ENCODE measurements at regions not wholly inside any gene's neighbourhood (a gene's known extent, or its start where the extent isn't known, plus 50 kb on each side); places are given as distances from the start of the nearest gene placed in this dataset.

- DNase-seq: no peak
Measured at GRCh38 chr2:235265348-235265965, 228.4 kb upstream of the AGAP1 start.

GRCh38 chr2:235267251-235267650 lies 226.6 kb upstream of the AGAP1 start:
- no peak for DNase-seq

- no peak for DNase-seq
Measured at GRCh38 chr2:235268535-235268934, 225.3 kb upstream of the AGAP1 start.

GRCh38 chr2:235270291-235270690 lies 223.6 kb upstream of the AGAP1 start:
- no peak for DNase-seq

GRCh38 chr2:235270956-235271355 lies 222.9 kb upstream of the AGAP1 start:
- DNase-seq: no peak

GRCh38 chr2:235271936-235272335 lies 221.9 kb upstream of the AGAP1 start:
- DNase-seq: no peak

GRCh38 chr2:235274023-235274422 lies 219.8 kb upstream of the AGAP1 start:
- no peak for DNase-seq

- no peak for DNase-seq
Measured at GRCh38 chr2:235277485-235277884, 216.4 kb upstream of the AGAP1 start.

- no peak for DNase-seq
Measured at GRCh38 chr2:235278771-235279355, 215.0 kb upstream of the AGAP1 start.

- no peak for DNase-seq
Measured at GRCh38 chr2:235279965-235280364, 213.9 kb upstream of the AGAP1 start.

- no peak for DNase-seq
Measured at GRCh38 chr2:235283246-235283645, 210.6 kb upstream of the AGAP1 start.

GRCh38 chr2:235286622-235287374 lies 207.0 kb upstream of the AGAP1 start:
- no peak for DNase-seq

- DNase-seq: no peak
Measured at GRCh38 chr2:235287375-235287733, 206.5 kb upstream of the AGAP1 start.

GRCh38 chr2:235291461-235291860 lies 202.4 kb upstream of the AGAP1 start:
- DNase-seq: no peak

GRCh38 chr2:235293061-235293460 lies 200.8 kb upstream of the AGAP1 start:
- no peak for DNase-seq

- DNase-seq: no peak
Measured at GRCh38 chr2:235295831-235296230, 198.0 kb upstream of the AGAP1 start.

GRCh38 chr2:235300368-235301201 lies 193.3 kb upstream of the AGAP1 start:
- DNase-seq: no peak

- no peak for DNase-seq
Measured at GRCh38 chr2:235301202-235302076, 192.4 kb upstream of the AGAP1 start.

- DNase-seq: no peak
Measured at GRCh38 chr2:235302263-235302662, 191.6 kb upstream of the AGAP1 start.

- no peak for DNase-seq
Measured at GRCh38 chr2:235303499-235304291, 190.1 kb upstream of the AGAP1 start.

GRCh38 chr2:235305678-235306077 lies 188.2 kb upstream of the AGAP1 start:
- DNase-seq: no peak

- no peak for DNase-seq
Measured at GRCh38 chr2:235311044-235311443, 182.8 kb upstream of the AGAP1 start.

Measured in activated CD4-positive, alpha-beta T cell treated with anti-CD3 and anti-CD28 coated beads, Interleukin-2, amount 50 U/mL, for 1 hour (primary cell).